Medulla oblongata (tissue), 1 donor: ENCODE measurements at regions not wholly inside any gene's neighbourhood (a gene's known extent, or its start where the extent isn't known, plus 50 kb on each side); places are given as distances from the start of the nearest gene placed in this dataset.

Source experiments
- DNase-seq: peaks from one replicate; pipeline ENCODE4 v3.0.0-alpha.2; 2015; ENCODE audit errors: extremely low spot score

- no peak for DNase-seq
These were observed 423.1 kb downstream of the HLX start for GRCh38 chr1:221302357-221302756.

- DNase-seq: no peak
These were observed 423.6 kb downstream of the HLX start for GRCh38 chr1:221302810-221303209.

- no peak for DNase-seq
These were observed 424.4 kb downstream of the HLX start for GRCh38 chr1:221303623-221304022.

GRCh38 chr1:221306239-221306638, 427.0 kb downstream of the HLX start:
- DNase-seq: no peak

- peak; percentile 44 for DNase-seq
These were observed 429.6 kb downstream of the HLX start for GRCh38 chr1:221308534-221309511.

- peak; percentile 6 for DNase-seq
These were observed 430.5 kb downstream of the HLX start for GRCh38 chr1:221309723-221310122.

GRCh38 chr1:221310180-221310579, 430.9 kb downstream of the HLX start:
- DNase-seq: peak; percentile 16

- DNase-seq: no peak
These were observed 426.6 kb downstream of the DUSP10 start for GRCh38 chr1:221315330-221315729.

GRCh38 chr1:221316491-221317056, 425.3 kb downstream of the DUSP10 start:
- DNase-seq: no peak

GRCh38 chr1:221317537-221317936, 424.4 kb downstream of the DUSP10 start:
- DNase-seq: no peak

- no peak for DNase-seq
These were observed 413.9 kb downstream of the DUSP10 start for GRCh38 chr1:221327954-221328353.

GRCh38 chr1:221328371-221328770, 413.5 kb downstream of the DUSP10 start:
- no peak for DNase-seq

GRCh38 chr1:221331273-221332183, 410.4 kb downstream of the DUSP10 start:
- DNase-seq: no peak

GRCh38 chr1:221334062-221334461, 407.8 kb downstream of the DUSP10 start:
- no peak for DNase-seq

GRCh38 chr1:221335161-221336101, 406.5 kb downstream of the DUSP10 start:
- DNase-seq: peak; percentile 89

GRCh38 chr1:221336126-221336525, 405.8 kb downstream of the DUSP10 start:
- no peak for DNase-seq

- peak; percentile 49 for DNase-seq
These were observed 404.8 kb downstream of the DUSP10 start for GRCh38 chr1:221337106-221337505.

GRCh38 chr1:221343136-221343535, 398.8 kb downstream of the DUSP10 start:
- no peak for DNase-seq

- no peak for DNase-seq
These were observed 398.3 kb downstream of the DUSP10 start for GRCh38 chr1:221343607-221344006.

GRCh38 chr1:221344693-221345092, 397.2 kb downstream of the DUSP10 start:
- no peak for DNase-seq

GRCh38 chr1:221347706-221348105, 394.2 kb downstream of the DUSP10 start:
- no peak for DNase-seq
